Caco-2 (cell line): ENCODE measurements at regions not wholly inside any gene's neighbourhood (a gene's known extent, or its start where the extent isn't known, plus 50 kb on each side); places are given as distances from the start of the nearest gene placed in this dataset.

Experiments
- BruUV-seq: library from RNA; stranded (reverse); fragments of 400-500 nt; replicated peaks from 2 replicates; lab custom pipeline; 2021; lab: Mats Ljungman, UMichigan
- CTCF ChIA-PET: fragments of 300-600 bp; sonication (Branson Sonifier 250); formaldehyde crosslinking; loops from one replicate; lab custom pipeline; 2022; ENCODE audit warnings: antibody characterized with exemption; lab: Charles Lee
- POLR2A ChIA-PET: fragments of 300-600 bp; sonication (Branson Sonifier 250); formaldehyde crosslinking; loops from one replicate; lab custom pipeline; 2022; ENCODE audit warnings: antibody characterized with exemption; lab: Charles Lee
- DNase-seq, 2 experiments: peaks; one replicate each; pipeline versions ENCODE4 v3.0.0 to v3.0.0-alpha.2; 2020 to 2022
- H3K27me3 ChIP-seq: replicated peaks from 2 replicates; pipeline ENCODE4 v1.6.0; 2011; ENCODE audit warnings: low read length; ENCODE audit not compliant: control insufficient read depth, insufficient read depth
- H3K36me3 ChIP-seq: 2 replicates; pipeline ENCODE4 v1.5.1; 2011; ENCODE audit warnings: low read length; ENCODE audit not compliant: control insufficient read depth, insufficient read depth
- H3K4me1 ChIP-seq: fragments of 250-450 bp; sonication (Bioruptor Pico); 2 replicates; pipeline ENCODE4 v1.5.1; 2020; ENCODE audit warnings: mild to moderate bottlenecking
- H3K4me3 ChIP-seq: 2 replicates; pipeline ENCODE4 v1.5.1; 2011; ENCODE audit warnings: low read depth, mild to moderate bottlenecking, control low read depth, low read length
- H3K9me3 ChIP-seq: fragments of 250-450 bp; sonication (Bioruptor Pico); 2 replicates; pipeline ENCODE4 v1.5.1; 2020; ENCODE audit warnings: mild to moderate bottlenecking, moderate library complexity
- H3K27ac Mint-ChIP-seq: one replicate; pipeline ENCODE4 v1.8.0; 2022; ENCODE audit warnings: mixed read lengths; ENCODE audit not compliant: unreplicated experiment
- H3K27me3 Mint-ChIP-seq: one replicate; pipeline ENCODE4 v1.8.0; 2022; ENCODE audit warnings: mixed read lengths; ENCODE audit not compliant: insufficient read depth, unreplicated experiment
- H3K36me3 Mint-ChIP-seq: one replicate; pipeline ENCODE4 v1.8.0; 2022; ENCODE audit warnings: mild to moderate bottlenecking, mixed read lengths; ENCODE audit not compliant: insufficient read depth, unreplicated experiment
- H3K4me1 Mint-ChIP-seq: one replicate; pipeline ENCODE4 v1.8.0; 2022; ENCODE audit warnings: low read depth, mixed read lengths; ENCODE audit not compliant: unreplicated experiment
- H3K4me3 Mint-ChIP-seq: one replicate; pipeline ENCODE4 v1.8.0; 2022; ENCODE audit warnings: mild to moderate bottlenecking, moderate library complexity, mixed read lengths; ENCODE audit not compliant: unreplicated experiment
- H3K9me3 Mint-ChIP-seq: one replicate; pipeline ENCODE4 v1.8.0; 2022; ENCODE audit warnings: mixed read lengths; ENCODE audit not compliant: unreplicated experiment
- CTCF ChIP-seq, 2 experiments: fragments of 200-600 bp in 1 of 2; IDR thresholded peaks; 1 replicate in 1 of 2; 2 replicates in 1 of 2; pipeline versions ENCODE4 v1.5.1 to v1.8.0; 2011 to 2022; ENCODE audit warnings: antibody characterized with exemption in 1 of 2, control low read depth in 1 of 2, inconsistent platforms in 1 of 2, low read depth in 1 of 2, low read length in 1 of 2, mild to moderate bottlenecking in 1 of 2, moderate library complexity in 1 of 2; ENCODE audit not compliant: insufficient read depth in 1 of 2, severe bottlenecking in 1 of 2, unreplicated experiment in 1 of 2
- intact Hi-C: fragments of 100-400 bp; cut with micrococcal nuclease; formaldehyde crosslinking; loops from one replicate; pipeline ENCODE4 v1.10.0; 2022; ENCODE audit not compliant: unreplicated experiment

GRCh38 chr17:69711541-69711940 is 297.0 kb downstream of the MAP2K6 start:
- ChIA-PET POLR2A (no interaction called here), CTCF (no interaction called here)
- no TSS peak for BruUV-seq
- H3K9me3 Mint-ChIP-seq: no peaks in the 10 kb centered on the region
- H3K36me3 Mint-ChIP-seq: no peaks in the 10 kb centered on the region
- Histone ChIP-seq H3K4me1 (peaks cover 5% of the 10 kb centered on the region; the same call in 1 of the 2 replicates), H3K27me3 (no peaks in the 10 kb centered on the region), H3K4me3 (no peak overlapping the region), H3K9me3 (no peaks in the 10 kb centered on the region), H3K36me3 (no peaks in the 10 kb centered on the region)
- no peak overlapping the region for H3K27ac Mint-ChIP-seq
- H3K4me1 Mint-ChIP-seq: no peaks in the 10 kb centered on the region
- no peak overlapping the region for H3K4me3 Mint-ChIP-seq
- intact Hi-C loops: no loop called here
- no peaks in the 10 kb centered on the region for H3K27me3 Mint-ChIP-seq
- no peak for TF ChIP-seq CTCF (IDR thresholded peaks at IDR 0.05; ENCODE audit: insufficient read depth in 1 of 2, low read depth in 1 of 2, low read length in 1 of 2, severe bottlenecking in 1 of 2, unreplicated experiment in 1 of 2)
- no peak for DNase-seq

- Histone ChIP-seq H3K4me3 (no peak overlapping the region), H3K27me3 (no peaks in the 10 kb centered on the region), H3K9me3 (no peaks in the 10 kb centered on the region), H3K36me3 (no peaks in the 10 kb centered on the region), H3K4me1 (peaks cover 5% of the 10 kb centered on the region; the same call in 1 of the 2 replicates)
- no peaks in the 10 kb centered on the region for H3K9me3 Mint-ChIP-seq
- no peaks in the 10 kb centered on the region for H3K4me1 Mint-ChIP-seq
- CTCF ChIA-PET: no interaction called here
- TF ChIP-seq CTCF (IDR thresholded peaks at IDR 0.05; ENCODE audit: insufficient read depth in 1 of 2, low read depth in 1 of 2, low read length in 1 of 2, severe bottlenecking in 1 of 2, unreplicated experiment in 1 of 2): no peak
- H3K27me3 Mint-ChIP-seq: no peaks in the 10 kb centered on the region
- POLR2A ChIA-PET: no interaction called here
- no TSS peak for BruUV-seq
- no peaks in the 10 kb centered on the region for H3K36me3 Mint-ChIP-seq
- no peak for DNase-seq
- H3K4me3 Mint-ChIP-seq: no peak overlapping the region
- intact Hi-C loops: no loop called here
- H3K27ac Mint-ChIP-seq: no peak overlapping the region
Measured at GRCh38 chr17:69712801-69713311, 298.4 kb downstream of the MAP2K6 start.

GRCh38 chr17:69713815-69714214 is 299.3 kb downstream of the MAP2K6 start:
- BruUV-seq: no TSS peak
- peaks cover 5% of the 10 kb centered on the region; the same call in 1 of the 2 replicates for H3K4me1 ChIP-seq
- intact Hi-C loops: no loop called here
- CTCF ChIA-PET: interaction anchor here (0.6 kb wide), 1 partner anchor 459 kb away, joined by 3 read pairs; no protein-coding TSS in a partner anchor
- H3K27me3 ChIP-seq: no peaks in the 10 kb centered on the region
- Mint-ChIP-seq H3K4me3 (no peak overlapping the region), H3K4me1 (peaks cover 7% of the 10 kb centered on the region), H3K27me3 (no peaks in the 10 kb centered on the region), H3K9me3 (no peaks in the 10 kb centered on the region), H3K36me3 (no peaks in the 10 kb centered on the region), H3K27ac (no peak overlapping the region)
- no peak for TF ChIP-seq CTCF (IDR thresholded peaks at IDR 0.05; ENCODE audit: insufficient read depth in 1 of 2, low read depth in 1 of 2, low read length in 1 of 2, severe bottlenecking in 1 of 2, unreplicated experiment in 1 of 2)
- H3K4me3 ChIP-seq: no peak overlapping the region
- POLR2A ChIA-PET: no interaction called here
- H3K9me3 ChIP-seq: no peaks in the 10 kb centered on the region
- no peaks in the 10 kb centered on the region for H3K36me3 ChIP-seq
- no peak for DNase-seq
